A549 (cell line): ENCODE measurements at regions not wholly inside any gene's neighbourhood (a gene's known extent, or its start where the extent isn't known, plus 50 kb on each side); places are given as distances from the start of the nearest gene placed in this dataset.

Experiments used
- ATAC-seq, 2 experiments: fragments of 200-7000 bp in 1 of 2; fragments of >200 bp in 1 of 2; cut with Nextera tagmentation in 1 of 2; cut with Tn5 transposase in 1 of 2; 3 replicates each; pipeline versions ENCODE4 v1.8.0 to v1.9.1; 2018 to 2020; ENCODE audit warnings: mild to moderate bottlenecking in 1 of 2, moderate library complexity in 1 of 2
- CTCF ChIA-PET: fragments of 300-600 bp; sonication (Branson Sonifier 250); formaldehyde crosslinking; extraction: SDS; loops from one replicate; lab custom pipeline; 2021; ENCODE audit warnings: antibody characterized with exemption, inconsistent platforms; lab: Yijun Ruan, JAX
- POLR2A ChIA-PET: fragments of 350-600 bp; formaldehyde crosslinking; extraction: SDS; loops from one replicate; lab custom pipeline; 2021; ENCODE audit warnings: antibody characterized with exemption, inconsistent platforms; lab: Yijun Ruan, JAX
- DNase-seq, 2 experiments: peaks; one replicate each; pipeline versions ENCODE4 v3.0.0 to v3.0.0-alpha.2; 2011 to 2016; ENCODE audit warnings: low read depth in 1 of 2, low spot score in 1 of 2
- FAIRE-seq: peaks from 2 replicates; lab custom pipeline; 2011; peaks lifted over from hg19 to GRCh38; lab: Jason Lieb, UNC
- H3K27ac ChIP-seq, 2 experiments: fragments of >200 bp; sonication (Bioruptor Twin); formaldehyde crosslinking; 3 replicates each; pipeline ENCODE4 v1.5.1; 2016 to 2017
- H3K4me1 ChIP-seq: fragments of >200 bp; sonication (Bioruptor Twin); formaldehyde crosslinking; 3 replicates; pipeline ENCODE4 v1.6.1; 2016
- H3K4me2 ChIP-seq: fragments of >200 bp; sonication (Bioruptor Twin); formaldehyde crosslinking; 3 replicates; pipeline ENCODE4 v1.6.1; 2016
- H3K4me3 ChIP-seq: fragments of >200 bp; sonication (Bioruptor Twin); formaldehyde crosslinking; 3 replicates; pipeline ENCODE4 v1.5.1; 2016
- H3K9me3 ChIP-seq: fragments of >200 bp; sonication (Bioruptor Twin); formaldehyde crosslinking; 3 replicates; pipeline ENCODE4 v1.6.1; 2016
- CBX2 ChIP-seq: fragments of 200-600 bp; sonication (generic); IDR thresholded peaks from 2 replicates; pipeline ENCODE4 v1.6.1; 2016; ENCODE audit warnings: low read depth, mild to moderate bottlenecking, borderline replicate concordance
- CBX8 ChIP-seq: fragments of 200-600 bp; sonication (generic); IDR thresholded peaks from 2 replicates; pipeline ENCODE4 v1.6.1; 2016
- CHD4 ChIP-seq: fragments of 200-600 bp; sonication (generic); IDR thresholded peaks from 2 replicates; pipeline ENCODE4 v1.6.1; 2016; ENCODE audit warnings: antibody characterized with exemption, mild to moderate bottlenecking, borderline replicate concordance
- EHMT2 ChIP-seq: fragments of 200-600 bp; sonication (generic); IDR thresholded peaks from 2 replicates; pipeline ENCODE4 v1.6.1; 2016; ENCODE audit warnings: antibody characterized with exemption, low read depth, mild to moderate bottlenecking, moderate library complexity
- ELK1 ChIP-seq: fragments of 150-350 bp; IDR thresholded peaks from 2 replicates; pipeline ENCODE4 v1.6.1; 2014; ENCODE audit warnings: low read depth, mild to moderate bottlenecking, low read length
- HES2 ChIP-seq: fragments of >200 bp; sonication (Bioruptor Twin); formaldehyde crosslinking; IDR thresholded peaks from 2 replicates; pipeline ENCODE4 v1.6.1; 2016
- HOXB13 ChIP-seq: fragments of 250-450 bp; sonication (Bioruptor Pico); IDR thresholded peaks from 2 replicates; pipeline ENCODE4 v1.5.0; 2020; ENCODE audit warnings: low read depth, mild to moderate bottlenecking, moderate library complexity
- JUNB ChIP-seq: fragments of >200 bp; sonication (Bioruptor Twin); formaldehyde crosslinking; IDR thresholded peaks from 2 replicates; pipeline ENCODE4 v1.6.1; 2016
- KDM1A ChIP-seq: fragments of 200-600 bp; sonication (generic); IDR thresholded peaks from 2 replicates; pipeline ENCODE4 v1.6.1; 2016; ENCODE audit warnings: low read depth, mild to moderate bottlenecking
- MAFK ChIP-seq: fragments of 450-650 bp; IDR thresholded peaks from 2 replicates; pipeline ENCODE4 v1.6.1; 2014; ENCODE audit not compliant: partially characterized antibody
- MAZ ChIP-seq: fragments of 150-350 bp; IDR thresholded peaks from 2 replicates; pipeline ENCODE4 v1.6.1; 2014; ENCODE audit warnings: antibody characterized with exemption, low read depth, low read length, borderline replicate concordance
- NFE2L2 ChIP-seq: fragments of 150-350 bp; conservative IDR thresholded peaks from 2 replicates; pipeline ENCODE4 v1.6.1; 2014; ENCODE audit warnings: low read length
- NR3C1 ChIP-seq: fragments of >200 bp; sonication (Bioruptor Twin); formaldehyde crosslinking; IDR thresholded peaks from 3 replicates; pipeline ENCODE4 v1.6.1; 2017
- RAD21 ChIP-seq, 2 experiments: fragments of >200 bp in 1 of 2; sonication (Bioruptor Twin) in 1 of 2; formaldehyde crosslinking in 1 of 2; IDR thresholded peaks in 1 of 2; conservative IDR thresholded peaks in 1 of 2; 2 replicates in 1 of 2; 3 replicates in 1 of 2; pipeline ENCODE4 v1.6.1; 2012 to 2018; ENCODE audit warnings: inconsistent platforms in 1 of 2
- RCOR1 ChIP-seq: fragments of 150-350 bp; IDR thresholded peaks from 2 replicates; pipeline ENCODE4 v1.6.1; 2014; ENCODE audit warnings: antibody characterized with exemption, low read length, low read depth
- RFX5 ChIP-seq: fragments of 450-650 bp; IDR thresholded peaks from 2 replicates; pipeline ENCODE4 v1.7.1; 2014; ENCODE audit warnings: antibody characterized with exemption, mild to moderate bottlenecking, moderate library complexity
- RNF2 ChIP-seq: fragments of 200-600 bp; sonication (generic); IDR thresholded peaks from 2 replicates; pipeline ENCODE4 v1.6.1; 2016; ENCODE audit warnings: low read depth, mild to moderate bottlenecking, antibody characterized with exemption, moderate library complexity, borderline replicate concordance
- SREBF2 ChIP-seq: fragments of 450-650 bp; IDR thresholded peaks from 2 replicates; pipeline ENCODE4 v1.6.1; 2014; ENCODE audit warnings: mild to moderate bottlenecking, moderate library complexity
- TP53 ChIP-seq: fragments of 250-450 bp; sonication (Bioruptor Pico); IDR thresholded peaks from 2 replicates; pipeline ENCODE4 v1.5.0; 2021; ENCODE audit warnings: mild to moderate bottlenecking, moderate library complexity
- ZSCAN20 ChIP-seq: fragments of 250-450 bp; sonication (Bioruptor Pico); IDR thresholded peaks from 2 replicates; pipeline ENCODE4 v1.8.0; 2022; ENCODE audit warnings: mild to moderate bottlenecking, moderate library complexity
- WGBS: methylation state at CpG from one replicate; pipeline ENCODE4 v1.1.6; 2017; ENCODE audit errors: missing lambda C conversion rate; 5-methylcytosine and 5-hydroxymethylcytosine counted together
- TF ChIP-seq, protein P1 (sequence below): fragments of 450-650 bp; IDR thresholded peaks from 2 replicates; pipeline ENCODE4 v1.6.1; 2014; ENCODE audit warnings: antibody characterized with exemption

DNA sequence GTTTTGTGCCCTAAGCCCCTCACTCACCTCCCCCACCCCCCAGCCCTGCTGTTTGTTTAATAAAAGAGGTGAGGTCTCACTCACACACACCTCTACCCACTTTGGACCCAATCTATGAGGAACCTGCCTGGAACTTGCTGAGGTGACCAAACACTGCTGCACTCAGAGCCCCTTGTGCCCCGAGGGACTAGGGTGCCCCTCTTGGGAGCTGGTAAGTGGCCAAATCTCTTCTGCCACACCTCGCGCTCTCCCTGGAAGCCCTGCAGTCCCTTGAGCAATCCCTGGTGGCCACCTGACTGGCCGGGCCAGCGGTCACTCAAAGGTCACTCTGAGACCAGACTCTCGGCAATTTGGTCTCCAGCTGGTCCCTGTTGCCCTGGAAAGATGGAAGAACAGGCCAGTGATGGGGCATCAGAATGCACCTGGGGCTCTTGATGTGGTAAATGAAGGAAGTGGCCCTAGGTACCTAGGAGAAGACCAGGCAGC lies 157.2 kb downstream of the MED10 start:
- H3K27ac ChIP-seq: no peak overlapping the region
- no peaks in the 10 kb centered on the region for H3K9me3 ChIP-seq
- POLR2A ChIA-PET: no interaction called here
- H3K4me1 ChIP-seq: no peaks in the 10 kb centered on the region
- FAIRE-seq: no peak
- WGBS: 62% methylated on average over 6 of the region's 6 CpGs
- TF ChIP-seq JUNB: no peak
- TF ChIP-seq NR3C1: no peak
- TF ChIP-seq ELK1: no peak
- TF ChIP-seq HOXB13 (CRISPR knock-in tag): no peak
- TF ChIP-seq RFX5: no peak
- TF ChIP-seq CBX8: no peak
- TF ChIP-seq MAZ: no peak
- TF ChIP-seq SREBF2: no peak
- TF ChIP-seq RCOR1: no peak
- TF ChIP-seq RNF2: no peak
- TF ChIP-seq, all 56 proteins: peak for 0
- ATAC-seq (no peak), DNase-seq (no peak)
- Histone ChIP-seq H3K4me3 (no peak overlapping the region), H3K4me2 (no peak overlapping the region)
- CTCF ChIA-PET: no interaction called here

DNA sequence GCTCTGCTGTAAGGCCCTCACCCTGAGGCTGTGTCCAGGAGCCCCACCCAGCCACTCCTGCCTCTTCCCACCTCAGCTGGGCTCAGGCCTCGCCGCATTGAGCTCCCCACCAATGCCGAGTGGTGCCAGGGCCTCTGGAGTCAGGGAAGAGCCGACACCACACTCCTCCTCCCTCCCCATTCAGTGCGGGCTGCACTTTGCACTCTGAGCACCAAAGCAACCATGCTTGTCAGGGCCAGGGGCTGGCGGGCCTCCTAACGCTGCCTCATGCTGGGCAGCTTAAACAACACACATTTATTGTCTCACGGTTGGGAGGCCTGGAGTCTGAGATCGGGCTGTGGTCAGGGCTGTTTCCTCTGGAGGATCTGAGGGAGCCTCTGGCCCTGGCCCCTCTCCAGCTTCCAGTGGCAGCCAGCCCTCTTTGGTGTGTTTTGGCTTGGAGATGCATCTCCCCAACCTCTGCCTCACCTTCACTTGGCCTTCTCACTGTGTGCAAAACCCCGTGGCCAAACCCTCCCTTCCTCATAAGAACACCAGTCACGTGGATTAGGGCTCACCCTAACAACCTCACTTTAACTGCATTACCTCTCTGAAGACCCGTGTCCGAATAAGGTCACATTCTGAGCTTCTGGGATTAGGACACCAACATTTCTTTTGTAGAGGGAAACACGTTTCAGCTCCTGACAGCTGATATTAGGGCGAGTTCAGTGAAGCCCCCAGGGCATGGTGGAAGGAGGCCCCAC lies 157.8 kb downstream of the MED10 start:
- no peak for FAIRE-seq
- CTCF ChIA-PET: no interaction called here
- no peak overlapping the region for H3K4me2 ChIP-seq
- no peak overlapping the region for H3K4me3 ChIP-seq
- no peaks in the 10 kb centered on the region for H3K9me3 ChIP-seq
- no peaks in the 10 kb centered on the region for H3K4me1 ChIP-seq
- no peak overlapping the region for H3K27ac ChIP-seq
- no peak for DNase-seq
- WGBS: 36% methylated on average over 15 of the region's 15 CpGs
- no peak for ATAC-seq
- no peak for TF ChIP-seq HOXB13 (CRISPR knock-in tag)
- no peak for TF ChIP-seq ZSCAN20
- no peak for TF ChIP-seq NFE2L2
- TF ChIP-seq KDM1A: no peak
- TF ChIP-seq CHD4: no peak
- TF ChIP-seq RAD21 (conservative IDR thresholded peaks at IDR 0.05 in 1 of 2, IDR thresholded peaks at IDR 0.05 in 1 of 2): no peak
- no peak for TF ChIP-seq CBX2
- TF ChIP-seq, all 56 proteins: peak for 0
- POLR2A ChIA-PET: no interaction called here

- WGBS: 19% methylated on average over 5 of the region's 6 CpGs
These were observed 159.8 kb downstream of the MED10 start for GRCh38 chr5:6218517-6218916.

More at GRCh38 chr5:6218517-6218916, 159.8 kb downstream of the MED10 start:
- POLR2A ChIA-PET: no interaction called here
- FAIRE-seq (no peak), DNase-seq (no peak), ATAC-seq (no peak)
- Histone ChIP-seq H3K4me1 (no peaks in the 10 kb centered on the region), H3K4me2 (no peak overlapping the region), H3K4me3 (no peak overlapping the region), H3K27ac (no peak overlapping the region), H3K9me3 (no peaks in the 10 kb centered on the region)
- no peak for TF ChIP-seq EHMT2
- no peak for TF ChIP-seq ZSCAN20
- no peak for TF ChIP-seq RFX5
- no peak for TF ChIP-seq TP53 (CRISPR knock-in tag)
- TF ChIP-seq HES2: no peak
- TF ChIP-seq, protein P1, sequence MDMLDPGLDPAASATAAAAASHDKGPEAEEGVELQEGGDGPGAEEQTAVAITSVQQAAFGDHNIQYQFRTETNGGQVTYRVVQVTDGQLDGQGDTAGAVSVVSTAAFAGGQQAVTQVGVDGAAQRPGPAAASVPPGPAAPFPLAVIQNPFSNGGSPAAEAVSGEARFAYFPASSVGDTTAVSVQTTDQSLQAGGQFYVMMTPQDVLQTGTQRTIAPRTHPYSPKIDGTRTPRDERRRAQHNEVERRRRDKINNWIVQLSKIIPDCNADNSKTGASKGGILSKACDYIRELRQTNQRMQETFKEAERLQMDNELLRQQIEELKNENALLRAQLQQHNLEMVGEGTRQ: no peak
- no peak for TF ChIP-seq MAFK
- no peak for TF ChIP-seq MAZ
- TF ChIP-seq CHD4: no peak
- TF ChIP-seq KDM1A: no peak
- CTCF ChIA-PET: interaction anchor here (1.2 kb wide), 1 partner anchor 331 kb away, joined by 4 read pairs; no protein-coding TSS in a partner anchor
